HEK293T (cell line): ENCODE measurements at regions not wholly inside any gene's neighbourhood (a gene's known extent, or its start where the extent isn't known, plus 50 kb on each side); places are given as distances from the start of the nearest gene placed in this dataset.
"Not testable (repeated sequence)": the region's sequence is repeated elsewhere in the genome, so short reads cannot be mapped to it uniquely, and the experiment has no call there.

ENCODE experiments used
- BHLHE40 ChIP-seq: fragments of 450-650 bp; IDR thresholded peaks from 2 replicates; pipeline ENCODE4 v1.6.1; 2016; ENCODE audit warnings: mild to moderate bottlenecking, moderate library complexity, borderline replicate concordance
- FOXK2 ChIP-seq: fragments of 450-650 bp; IDR thresholded peaks from 2 replicates; pipeline ENCODE4 v1.6.1; 2016; ENCODE audit warnings: mild to moderate bottlenecking
- HDGF ChIP-seq: fragments of 450-650 bp; IDR thresholded peaks from 2 replicates; pipeline ENCODE4 v1.6.1; 2017; ENCODE audit warnings: antibody characterized with exemption, borderline replicate concordance
- NFRKB ChIP-seq: fragments of 450-650 bp; IDR thresholded peaks from 2 replicates; pipeline ENCODE4 v1.6.1; 2016; ENCODE audit warnings: mild to moderate bottlenecking, moderate library complexity
- SP1 ChIP-seq: fragments of 450-650 bp; IDR thresholded peaks from 2 replicates; pipeline ENCODE4 v1.6.1; 2017

GRCh38 chr1:58216169-58216568 lies 330.4 kb downstream of the OMA1 start:
- not testable (repeated sequence) for TF ChIP-seq FOXK2, HDGF, BHLHE40, SP1, NFRKB
